Natural killer cell (primary cell): ENCODE measurements at regions not wholly inside any gene's neighbourhood (a gene's known extent, or its start where the extent isn't known, plus 50 kb on each side); places are given as distances from the start of the nearest gene placed in this dataset.

Experiments used
- ATAC-seq, 3 donors: fragments of 150-1000 bp in 2 of 3; fragments of 200-7000 bp in 1 of 3; cut with Tn5 transposase; 1 replicate in 1 of 3; 2 replicates in 2 of 3; pipeline ENCODE4 v1.10.0; 2021; ENCODE audit warnings: mild to moderate bottlenecking in 2 of 3, moderate library complexity in 2 of 3
- DNase-seq, 2 donors: peaks; one replicate each; pipeline versions ENCODE4 v3.0.0 to v3.0.0-alpha.2; 2013 to 2021; ENCODE audit warnings: mixed read lengths in 1 of 2
- H3K27ac ChIP-seq: one replicate; pipeline ENCODE4 v1.5.1; 2013; ENCODE audit warnings: mild to moderate bottlenecking, low read length
- H3K27me3 ChIP-seq: one replicate; pipeline ENCODE4 v1.6.1; 2013; ENCODE audit warnings: low read length; ENCODE audit not compliant: control insufficient read depth, insufficient read depth
- H3K36me3 ChIP-seq: one replicate; pipeline ENCODE4 v1.6.1; 2013; ENCODE audit warnings: low read length; ENCODE audit not compliant: control insufficient read depth, insufficient read depth
- H3K4me1 ChIP-seq: one replicate; pipeline ENCODE4 v1.6.1; 2013; ENCODE audit warnings: low read length; ENCODE audit not compliant: control insufficient read depth, insufficient read depth
- H3K4me3 ChIP-seq: one replicate; pipeline ENCODE4 v1.5.1; 2013; ENCODE audit warnings: low read length
- H3K9me3 ChIP-seq: one replicate; pipeline ENCODE4 v1.6.1; 2013; ENCODE audit warnings: low read length; ENCODE audit not compliant: control insufficient read depth, insufficient read depth
- H3K27ac Mint-ChIP-seq, 2 donors: one replicate each; pipeline ENCODE4 v1.8.0; 2022; ENCODE audit warnings: mild to moderate bottlenecking in 2 of 2, mixed read lengths in 2 of 2, moderate library complexity in 1 of 2
- H3K27me3 Mint-ChIP-seq, 2 donors: one replicate each; pipeline ENCODE4 v1.8.0; 2022; ENCODE audit warnings: low read depth in 2 of 2, mixed read lengths in 2 of 2
- H3K36me3 Mint-ChIP-seq: one replicate; pipeline ENCODE4 v1.8.0; 2022; ENCODE audit warnings: mixed read lengths
- H3K4me1 Mint-ChIP-seq, 2 donors: one replicate each; pipeline ENCODE4 v1.8.0; 2022; ENCODE audit warnings: mixed read lengths in 2 of 2
- H3K4me3 Mint-ChIP-seq: one replicate; pipeline ENCODE4 v1.8.0; 2022; ENCODE audit warnings: mild to moderate bottlenecking, moderate library complexity, mixed read lengths
- H3K9me3 Mint-ChIP-seq, 2 donors: one replicate each; pipeline ENCODE4 v1.8.0; 2022; ENCODE audit warnings: mixed read lengths in 2 of 2
- WGBS: methylation state at CpG from one replicate; pipeline ENCODE4 v1.1.7; 2013; ENCODE audit warnings: missing lambda C conversion rate; ENCODE audit not compliant: insufficient coverage; 5-methylcytosine and 5-hydroxymethylcytosine counted together
- intact Hi-C: fragments of 100-400 bp; cut with micrococcal nuclease; formaldehyde crosslinking; loops from one replicate; pipeline ENCODE4 v1.14.2; 2022
- TF ChIP-seq, protein P1 (sequence below): fragments of 200-600 bp; IDR thresholded peaks from one replicate; pipeline ENCODE4 v1.8.0; 2022; ENCODE audit warnings: antibody characterized with exemption

DNA sequence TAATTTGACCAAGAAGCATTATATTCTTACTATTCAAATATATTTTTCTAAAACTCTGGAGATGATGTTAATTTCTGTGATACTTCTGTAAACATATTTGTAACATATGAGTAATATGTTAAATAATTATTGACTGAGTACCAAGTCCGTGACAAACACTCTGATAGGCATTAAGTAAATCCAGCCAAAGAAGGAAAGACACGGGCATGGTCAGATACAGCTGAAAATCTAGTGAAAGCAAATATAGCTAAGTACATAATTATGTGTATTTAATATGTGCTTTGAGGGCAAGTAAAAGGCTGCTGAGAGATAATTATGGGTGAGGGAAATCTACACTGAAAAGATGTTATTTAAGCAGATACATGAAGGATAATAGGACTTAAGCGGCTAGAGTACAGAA is 1263.6 kb upstream of the ADGRL3 start:
- H3K9me3 Mint-ChIP-seq, result peaks cover 17 to 35% of the 10 kb centered on the region in 2 donors

DNA sequence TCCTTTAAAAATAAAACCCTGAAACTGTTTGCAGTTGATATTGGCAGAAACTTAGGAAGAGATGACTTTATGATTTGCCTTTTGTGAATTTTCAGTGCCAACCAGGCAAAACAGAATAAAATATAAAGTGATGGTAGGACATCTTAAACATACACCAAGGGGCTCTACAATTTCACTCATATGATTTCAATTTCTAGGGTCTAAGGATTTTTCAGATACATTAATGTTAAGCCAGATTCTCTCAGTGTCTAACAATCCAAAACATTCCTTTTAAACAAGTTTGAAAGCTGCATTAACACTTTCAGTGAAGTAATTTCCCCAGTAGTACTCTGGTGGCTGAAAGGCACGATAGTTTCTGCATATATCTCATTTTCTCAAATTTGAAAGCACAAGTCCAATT is 1262.0 kb upstream of the ADGRL3 start:
- DNase-seq (no peak), ATAC-seq (no peak)
- H3K27ac Mint-ChIP-seq, result no peak overlapping the region
- Histone ChIP-seq H3K4me3 (no peak overlapping the region), H3K27me3 (no peaks in the 10 kb centered on the region), H3K36me3 (no peaks in the 10 kb centered on the region), H3K27ac (no peak overlapping the region), H3K4me1 (no peaks in the 10 kb centered on the region), H3K9me3 (no peaks in the 10 kb centered on the region)
- H3K36me3 Mint-ChIP-seq, result no peaks in the 10 kb centered on the region
- no peaks in the 10 kb centered on the region for H3K4me1 Mint-ChIP-seq
- H3K4me3 Mint-ChIP-seq, result no peak overlapping the region
- peaks cover 15 to 34% of the 10 kb centered on the region in 2 donors for H3K9me3 Mint-ChIP-seq
- intact Hi-C loops, result no loop called here
- TF ChIP-seq, protein P1, sequence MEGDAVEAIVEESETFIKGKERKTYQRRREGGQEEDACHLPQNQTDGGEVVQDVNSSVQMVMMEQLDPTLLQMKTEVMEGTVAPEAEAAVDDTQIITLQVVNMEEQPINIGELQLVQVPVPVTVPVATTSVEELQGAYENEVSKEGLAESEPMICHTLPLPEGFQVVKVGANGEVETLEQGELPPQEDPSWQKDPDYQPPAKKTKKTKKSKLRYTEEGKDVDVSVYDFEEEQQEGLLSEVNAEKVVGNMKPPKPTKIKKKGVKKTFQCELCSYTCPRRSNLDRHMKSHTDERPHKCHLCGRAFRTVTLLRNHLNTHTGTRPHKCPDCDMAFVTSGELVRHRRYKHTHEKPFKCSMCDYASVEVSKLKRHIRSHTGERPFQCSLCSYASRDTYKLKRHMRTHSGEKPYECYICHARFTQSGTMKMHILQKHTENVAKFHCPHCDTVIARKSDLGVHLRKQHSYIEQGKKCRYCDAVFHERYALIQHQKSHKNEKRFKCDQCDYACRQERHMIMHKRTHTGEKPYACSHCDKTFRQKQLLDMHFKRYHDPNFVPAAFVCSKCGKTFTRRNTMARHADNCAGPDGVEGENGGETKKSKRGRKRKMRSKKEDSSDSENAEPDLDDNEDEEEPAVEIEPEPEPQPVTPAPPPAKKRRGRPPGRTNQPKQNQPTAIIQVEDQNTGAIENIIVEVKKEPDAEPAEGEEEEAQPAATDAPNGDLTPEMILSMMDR, result no peak
- WGBS, result 89% methylated on average over 1 of the region's 1 CpG
- H3K27me3 Mint-ChIP-seq, result no peaks in the 10 kb centered on the region

More for the DNA sequence above, 1263.6 kb upstream of the ADGRL3 start:
- H3K4me3 ChIP-seq, result no peak overlapping the region
- WGBS, result 79% methylated on average over 3 of the region's 3 CpGs
- Mint-ChIP-seq H3K4me1 (no peaks in the 10 kb centered on the region), H3K4me3 (no peak overlapping the region), H3K36me3 (no peaks in the 10 kb centered on the region), H3K27me3 (no peaks in the 10 kb centered on the region), H3K27ac (no peak overlapping the region)
- no peak overlapping the region for H3K27ac ChIP-seq
- ATAC-seq, result no peak
- no peaks in the 10 kb centered on the region for H3K27me3 ChIP-seq
- no peaks in the 10 kb centered on the region for H3K36me3 ChIP-seq
- no peak for DNase-seq
- TF ChIP-seq, protein P1, result no peak
- H3K9me3 ChIP-seq, result no peaks in the 10 kb centered on the region
- H3K4me1 ChIP-seq, result no peaks in the 10 kb centered on the region
- intact Hi-C loops, result no loop called here

DNA sequence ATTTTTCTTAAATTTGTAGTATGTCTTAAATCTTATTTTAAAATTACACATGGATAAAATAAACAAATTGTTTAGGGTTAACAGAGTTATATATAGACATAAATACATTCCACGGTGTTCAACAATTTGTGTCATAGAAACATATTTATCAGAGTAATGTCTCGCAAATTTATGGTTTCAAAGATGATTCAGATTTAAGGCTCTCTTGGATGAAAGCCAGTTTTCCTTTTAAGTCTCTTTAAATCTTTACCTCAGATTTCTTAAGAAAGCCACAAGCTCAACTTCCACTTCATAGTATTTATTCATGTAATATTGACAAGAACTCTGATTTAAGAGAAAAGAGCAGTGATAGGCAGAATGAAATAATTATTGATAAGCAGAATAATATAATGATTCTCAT is 1254.8 kb upstream of the ADGRL3 start:
- Mint-ChIP-seq H3K9me3 (peaks cover 23 to 40% of the 10 kb centered on the region in 2 donors), H3K27ac (no peak overlapping the region), H3K4me1 (no peaks in the 10 kb centered on the region), H3K27me3 (no peaks in the 10 kb centered on the region), H3K36me3 (no peaks in the 10 kb centered on the region), H3K4me3 (no peak overlapping the region)
- Histone ChIP-seq H3K27me3 (no peaks in the 10 kb centered on the region), H3K4me3 (no peak overlapping the region), H3K4me1 (no peaks in the 10 kb centered on the region), H3K27ac (no peak overlapping the region), H3K9me3 (peaks cover 8% of the 10 kb centered on the region), H3K36me3 (no peaks in the 10 kb centered on the region)
- no peak for DNase-seq
- TF ChIP-seq, protein P1, result no peak
- intact Hi-C loops, result no loop called here
- no peak for ATAC-seq
- WGBS, result 64% methylated on average over 2 of the region's 2 CpGs

DNA sequence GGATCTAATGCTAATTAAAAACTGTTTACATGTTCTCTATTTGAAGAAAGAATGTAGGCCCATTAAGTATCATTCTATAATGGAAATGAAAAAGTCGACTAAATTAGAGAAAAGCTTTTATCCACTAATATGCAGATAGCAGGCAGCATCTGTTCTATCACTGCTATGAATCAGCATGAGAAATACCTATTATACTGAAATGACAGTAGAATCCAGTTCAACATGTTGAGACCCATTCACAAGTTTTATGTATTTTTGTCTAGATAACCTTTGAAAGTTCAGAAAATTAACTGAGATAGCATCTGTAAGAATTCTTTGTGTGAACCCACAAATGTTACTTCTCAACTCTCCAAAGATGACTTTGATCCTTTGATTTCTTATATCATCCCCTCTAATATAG is 1254.4 kb upstream of the ADGRL3 start:
- no CpG with 5 or more reads among the region's 1 CpG for WGBS
- Histone ChIP-seq H3K4me3 (no peak overlapping the region), H3K9me3 (peaks cover 8% of the 10 kb centered on the region), H3K36me3 (no peaks in the 10 kb centered on the region), H3K27ac (no peak overlapping the region), H3K27me3 (no peaks in the 10 kb centered on the region), H3K4me1 (no peaks in the 10 kb centered on the region)
- Mint-ChIP-seq H3K4me3 (no peak overlapping the region), H3K27me3 (no peaks in the 10 kb centered on the region), H3K27ac (no peak overlapping the region), H3K9me3 (peaks cover 26 to 43% of the 10 kb centered on the region in 2 donors), H3K36me3 (no peaks in the 10 kb centered on the region), H3K4me1 (no peaks in the 10 kb centered on the region)
- DNase-seq, result no peak
- ATAC-seq, result no peak
- intact Hi-C loops, result no loop called here
- TF ChIP-seq, protein P1, result no peak
